Naive thymus-derived CD4-positive, alpha-beta T cell (primary cell): ENCODE measurements at regions not wholly inside any gene's neighbourhood (a gene's known extent, or its start where the extent isn't known, plus 50 kb on each side); places are given as distances from the start of the nearest gene placed in this dataset.

Source experiments
- ATAC-seq: fragments of 150-1000 bp; cut with Tn5 transposase; 2 replicates; pipeline ENCODE4 v1.10.0; 2021; ENCODE audit warnings: mild to moderate bottlenecking, moderate library complexity
- CTCF ChIA-PET: fragments of 350-600 bp; sonication (Branson Sonifier 250); formaldehyde crosslinking; loops from one replicate; lab custom pipeline; 2021; ENCODE audit warnings: antibody characterized with exemption; lab: Charles Lee
- POLR2A ChIA-PET: fragments of 350-600 bp; sonication (Branson Sonifier 250); formaldehyde crosslinking; loops from one replicate; lab custom pipeline; 2021; ENCODE audit warnings: antibody characterized with exemption, inconsistent platforms; lab: Charles Lee
- DNase-seq, 9 donors: peaks; one replicate each; pipeline versions ENCODE4 v3.0.0 to v3.0.0-alpha.2; 2020 to 2022; ENCODE audit warnings: mixed read lengths in 1 of 9
- H3K27ac ChIP-seq: one replicate; pipeline ENCODE4 v1.7.0; 2013; ENCODE audit warnings: mild to moderate bottlenecking, low read depth, low read length, moderate library complexity
- H3K27me3 ChIP-seq, 2 donors: one replicate each; pipeline ENCODE4 v1.7.0; 2013; ENCODE audit warnings: low read length in 2 of 2, mild to moderate bottlenecking in 2 of 2, moderate library complexity in 2 of 2; ENCODE audit not compliant: control insufficient read depth in 2 of 2, insufficient read depth in 2 of 2
- H3K36me3 ChIP-seq, 3 experiments: 1 replicate in 2 of 3; 2 replicates in 1 of 3; pipeline ENCODE4 v1.7.0; 2013; ENCODE audit warnings: low read length in 3 of 3, mild to moderate bottlenecking in 3 of 3, moderate library complexity in 1 of 3; ENCODE audit not compliant: insufficient read depth in 3 of 3, control insufficient read depth in 2 of 3
- H3K4me1 ChIP-seq, 2 donors: one replicate each; pipeline ENCODE4 v1.7.0; 2013; ENCODE audit warnings: low read length in 2 of 2, mild to moderate bottlenecking in 2 of 2, moderate library complexity in 1 of 2; ENCODE audit not compliant: control insufficient read depth in 2 of 2, insufficient read depth in 2 of 2
- H3K4me3 ChIP-seq: 2 replicates; pipeline ENCODE4 v1.7.0; 2013; ENCODE audit warnings: mild to moderate bottlenecking, low read length
- H3K9me3 ChIP-seq, 3 experiments: 1 replicate in 2 of 3; 2 replicates in 1 of 3; pipeline ENCODE4 v1.7.0; 2013; ENCODE audit warnings: low read length in 3 of 3; ENCODE audit not compliant: control insufficient read depth in 2 of 3
- H3K27ac Mint-ChIP-seq, 9 donors: one replicate each; pipeline ENCODE4 v1.8.0; 2020 to 2022; ENCODE audit warnings: mixed read lengths in 9 of 9, mild to moderate bottlenecking in 8 of 9, moderate library complexity in 5 of 9, inconsistent platforms in 2 of 9
- H3K27me3 Mint-ChIP-seq, 5 donors: one replicate each; pipeline ENCODE4 v1.8.0; 2021 to 2022; ENCODE audit warnings: mixed read lengths in 5 of 5, mild to moderate bottlenecking in 1 of 5
- H3K36me3 Mint-ChIP-seq, 5 donors: one replicate each; pipeline ENCODE4 v1.8.0; 2020 to 2022; ENCODE audit warnings: mixed read lengths in 5 of 5, mild to moderate bottlenecking in 3 of 5, inconsistent platforms in 1 of 5
- H3K4me1 Mint-ChIP-seq, 7 donors: one replicate each; pipeline ENCODE4 v1.8.0; 2020 to 2022; ENCODE audit warnings: mixed read lengths in 7 of 7, mild to moderate bottlenecking in 3 of 7, inconsistent platforms in 1 of 7
- H3K4me3 Mint-ChIP-seq, 10 donors: one replicate each; pipeline ENCODE4 v1.8.0; 2020 to 2022; ENCODE audit warnings: mild to moderate bottlenecking in 10 of 10, mixed read lengths in 10 of 10, moderate library complexity in 6 of 10, inconsistent platforms in 2 of 10
- H3K9me3 Mint-ChIP-seq, 11 donors: one replicate each; pipeline ENCODE4 v1.8.0; 2020 to 2022; ENCODE audit warnings: mixed read lengths in 11 of 11, mild to moderate bottlenecking in 4 of 11, inconsistent platforms in 1 of 11, moderate library complexity in 1 of 11
- intact Hi-C, 2 donors: fragments of 100-400 bp; cut with micrococcal nuclease; formaldehyde crosslinking; loops; one replicate each; pipeline ENCODE4 v1.15.1; 2023

DNA sequence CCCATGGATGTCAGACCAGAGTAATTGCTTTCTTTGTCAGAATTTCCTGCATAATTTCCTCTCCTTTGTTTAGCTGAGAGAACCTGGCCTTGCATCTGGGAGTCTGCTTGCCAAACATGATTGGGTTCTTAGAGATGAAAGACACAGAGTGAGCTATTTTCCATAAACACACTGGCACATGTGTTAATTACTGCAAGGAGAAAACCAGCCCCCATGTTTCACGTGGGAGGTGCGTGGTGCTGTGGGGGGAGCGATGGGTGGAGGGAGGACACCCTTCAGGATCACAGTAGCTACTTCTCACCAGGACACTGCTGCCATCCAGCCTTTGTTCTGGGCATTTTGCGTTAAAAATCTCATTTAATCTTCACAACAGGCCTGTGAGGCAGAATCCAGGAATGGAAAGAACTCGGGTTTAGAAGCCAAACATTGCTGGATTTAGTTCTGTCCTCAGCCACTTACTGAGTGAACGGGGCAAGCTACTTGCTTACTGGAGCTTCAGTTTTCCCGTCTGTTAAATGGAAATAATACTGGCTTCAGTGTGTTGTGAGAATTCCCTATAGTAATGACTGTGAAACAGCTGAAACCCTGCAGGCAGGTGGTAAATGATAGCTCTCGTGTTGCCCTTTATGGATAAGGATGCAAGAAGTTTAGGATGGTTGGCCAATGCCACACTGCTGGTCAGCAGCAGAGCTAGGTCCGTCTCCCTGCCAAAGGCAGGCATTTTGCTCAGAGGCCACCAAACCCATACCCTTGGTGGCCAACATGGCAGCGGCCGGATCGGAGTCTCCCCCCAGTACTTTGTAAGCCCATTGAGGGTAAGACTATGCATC, 100.1 kb upstream of the ASAP2 start:
- H3K36me3 Mint-ChIP-seq: no peaks in the 10 kb centered on the region
- Histone ChIP-seq H3K9me3 (no peaks in the 10 kb centered on the region), H3K27ac (no peak overlapping the region), H3K4me3 (no peak overlapping the region), H3K4me1 (no peaks in the 10 kb centered on the region), H3K27me3 (no peaks in the 10 kb centered on the region), H3K36me3 (no peaks in the 10 kb centered on the region)
- no peaks in the 10 kb centered on the region for H3K4me1 Mint-ChIP-seq
- POLR2A ChIA-PET: no interaction called here
- ATAC-seq (no peak), DNase-seq (no peak)
- no peak overlapping the region for H3K4me3 Mint-ChIP-seq
- intact Hi-C loops: no loop called here
- peaks cover 0 to 7% (median 0%) of the 10 kb centered on the region in 5 donors for H3K27me3 Mint-ChIP-seq
- H3K9me3 Mint-ChIP-seq: no peaks in the 10 kb centered on the region
- CTCF ChIA-PET: no interaction called here
- no peak overlapping the region for H3K27ac Mint-ChIP-seq

DNA sequence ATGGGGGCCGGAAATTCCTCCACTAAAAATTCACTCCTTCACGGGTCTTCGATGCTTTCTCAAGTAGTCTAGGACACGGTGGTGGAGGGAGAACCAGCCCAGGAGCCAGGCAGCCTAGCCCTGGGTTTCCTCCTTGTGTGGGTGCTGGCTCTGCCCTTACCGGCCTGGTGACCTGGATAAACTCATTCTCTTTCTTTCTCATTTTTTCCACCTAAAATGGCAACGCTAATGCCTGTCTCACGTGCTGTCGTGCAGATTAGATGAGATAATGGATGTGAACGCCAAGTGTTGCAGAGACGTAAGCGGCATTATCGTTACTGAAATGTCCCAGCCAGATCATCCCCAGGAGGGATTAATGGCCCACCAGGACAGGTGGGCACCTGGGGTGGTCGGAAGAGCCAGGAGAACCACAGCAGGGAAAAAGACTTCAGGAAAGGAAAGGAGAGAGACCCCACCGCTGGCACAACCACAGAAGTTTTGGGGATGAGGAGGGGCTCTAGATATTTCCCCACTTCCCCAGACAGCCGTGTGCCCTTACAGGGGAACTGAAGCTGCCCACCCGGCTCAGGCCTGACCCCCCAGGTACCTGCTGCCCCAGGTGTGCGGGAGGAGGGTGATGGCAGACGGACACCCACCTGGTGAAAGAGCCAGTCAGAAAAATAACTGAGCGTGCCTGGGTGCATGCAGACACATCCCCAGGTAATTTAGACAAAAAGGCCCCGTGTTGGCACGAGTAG, 100.8 kb upstream of the ASAP2 start:
- Mint-ChIP-seq H3K9me3 (no peaks in the 10 kb centered on the region), H3K27ac (no peak overlapping the region), H3K4me3 (no peak overlapping the region), H3K27me3 (peaks cover 0 to 8% (median 0%) of the 10 kb centered on the region in 5 donors), H3K4me1 (no peaks in the 10 kb centered on the region), H3K36me3 (no peaks in the 10 kb centered on the region)
- H3K27me3 ChIP-seq: no peaks in the 10 kb centered on the region
- intact Hi-C loops: no loop called here
- no peaks in the 10 kb centered on the region for H3K9me3 ChIP-seq
- no peak overlapping the region for H3K4me3 ChIP-seq
- H3K4me1 ChIP-seq: no peaks in the 10 kb centered on the region
- DNase-seq (no peak), ATAC-seq (no peak)
- POLR2A ChIA-PET: no interaction called here
- CTCF ChIA-PET: no interaction called here
- H3K27ac ChIP-seq: no peak overlapping the region
- H3K36me3 ChIP-seq: no peaks in the 10 kb centered on the region

DNA sequence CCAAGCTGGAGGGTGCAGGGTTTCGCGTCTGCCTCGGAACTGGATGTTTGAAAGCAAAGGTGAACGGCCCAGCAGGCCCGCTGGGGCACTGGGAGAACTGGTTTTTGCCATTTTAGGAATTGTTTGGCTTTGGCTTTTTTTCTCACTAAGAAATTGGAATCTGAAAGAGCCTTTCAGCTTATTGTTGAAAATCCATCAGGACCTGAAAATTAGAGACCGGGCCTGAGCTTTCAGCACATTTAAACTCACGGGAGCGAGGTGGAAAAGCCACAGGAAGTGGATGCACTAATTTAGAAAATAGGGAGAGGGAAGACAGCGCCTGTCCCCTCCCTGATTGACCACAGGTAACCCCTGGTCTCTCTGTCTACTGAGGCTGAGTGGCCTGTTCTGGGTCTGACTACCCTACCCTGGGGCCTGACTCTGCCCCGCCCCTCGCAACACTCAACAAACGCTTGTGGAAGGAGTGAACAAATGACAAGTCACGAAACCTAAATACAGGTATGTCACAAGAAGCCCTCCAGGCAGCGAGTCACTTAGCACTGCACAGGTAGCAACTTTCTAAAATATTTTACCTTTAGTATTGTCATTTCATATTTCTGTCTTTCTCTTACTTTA, 100.3 kb upstream of the MBOAT2 start:
- H3K9me3 ChIP-seq: no peaks in the 10 kb centered on the region
- ChIA-PET CTCF (no interaction called here), POLR2A (no interaction called here)
- DNase-seq: no peak
- no peaks in the 10 kb centered on the region for H3K27me3 ChIP-seq
- no peak overlapping the region for H3K27ac ChIP-seq
- Mint-ChIP-seq H3K27me3 (peaks cover 0 to 11% (median 0%) of the 10 kb centered on the region in 5 donors), H3K4me3 (no peak overlapping the region), H3K4me1 (peaks cover 0 to 9% (median 8%) of the 10 kb centered on the region in 7 donors), H3K27ac (no peak overlapping the region), H3K36me3 (no peaks in the 10 kb centered on the region), H3K9me3 (no peaks in the 10 kb centered on the region)
- ATAC-seq: no peak
- no peak overlapping the region for H3K4me3 ChIP-seq
- no peaks in the 10 kb centered on the region for H3K4me1 ChIP-seq
- intact Hi-C loops: no loop called here
- no peaks in the 10 kb centered on the region for H3K36me3 ChIP-seq

DNA sequence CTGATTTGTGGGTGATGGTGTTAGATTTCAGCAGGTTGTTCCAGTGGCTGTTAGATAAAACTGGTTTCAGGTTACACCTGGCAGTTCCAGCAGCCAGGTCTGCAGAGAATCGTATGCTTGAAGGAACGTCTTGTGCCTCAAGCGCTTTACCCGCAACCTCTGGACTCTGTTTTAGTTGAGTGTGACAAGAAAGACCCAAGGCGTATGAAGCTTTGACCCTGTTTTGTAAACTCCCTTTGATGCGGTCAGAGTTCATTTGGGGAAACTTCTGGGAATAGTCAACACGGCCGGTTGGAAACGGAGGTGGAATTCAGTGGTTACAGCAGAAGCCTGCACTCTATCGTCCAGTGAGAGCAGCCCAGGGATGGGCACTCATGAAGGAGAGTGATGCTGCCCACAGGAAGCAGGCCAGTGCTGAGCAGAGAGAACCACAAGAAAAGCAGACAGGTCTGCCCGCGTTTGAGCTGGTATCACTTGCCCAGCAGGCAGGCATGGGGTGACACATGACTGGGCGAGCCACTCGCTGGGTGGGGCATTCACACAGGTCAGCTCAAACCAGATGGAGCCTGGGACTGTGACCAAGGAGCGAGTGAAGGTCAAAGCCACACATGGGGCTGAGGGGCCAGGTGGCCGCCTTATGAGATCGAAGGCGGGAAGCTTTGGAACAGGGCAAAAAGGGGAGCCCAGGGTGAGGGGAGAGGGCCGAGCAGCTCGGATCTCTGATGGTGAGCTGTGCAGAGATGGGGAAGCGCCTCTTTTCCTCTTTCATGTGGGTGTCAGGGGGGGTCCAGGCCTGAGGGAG, 99.6 kb upstream of the MBOAT2 start:
- no peak overlapping the region for H3K4me3 Mint-ChIP-seq
- Histone ChIP-seq H3K36me3 (no peaks in the 10 kb centered on the region), H3K27me3 (no peaks in the 10 kb centered on the region), H3K9me3 (no peaks in the 10 kb centered on the region), H3K27ac (no peak overlapping the region), H3K4me1 (no peaks in the 10 kb centered on the region), H3K4me3 (no peak overlapping the region)
- peaks cover 0 to 12% (median 9%) of the 10 kb centered on the region in 7 donors for H3K4me1 Mint-ChIP-seq
- no peak for ATAC-seq
- intact Hi-C loops: no loop called here
- no peak overlapping the region for H3K27ac Mint-ChIP-seq
- no peak for DNase-seq
- no peaks in the 10 kb centered on the region for H3K9me3 Mint-ChIP-seq
- ChIA-PET CTCF (no interaction called here), POLR2A (no interaction called here)
- H3K36me3 Mint-ChIP-seq: no peaks in the 10 kb centered on the region
- H3K27me3 Mint-ChIP-seq: peaks cover 0 to 11% (median 0%) of the 10 kb centered on the region in 5 donors

DNA sequence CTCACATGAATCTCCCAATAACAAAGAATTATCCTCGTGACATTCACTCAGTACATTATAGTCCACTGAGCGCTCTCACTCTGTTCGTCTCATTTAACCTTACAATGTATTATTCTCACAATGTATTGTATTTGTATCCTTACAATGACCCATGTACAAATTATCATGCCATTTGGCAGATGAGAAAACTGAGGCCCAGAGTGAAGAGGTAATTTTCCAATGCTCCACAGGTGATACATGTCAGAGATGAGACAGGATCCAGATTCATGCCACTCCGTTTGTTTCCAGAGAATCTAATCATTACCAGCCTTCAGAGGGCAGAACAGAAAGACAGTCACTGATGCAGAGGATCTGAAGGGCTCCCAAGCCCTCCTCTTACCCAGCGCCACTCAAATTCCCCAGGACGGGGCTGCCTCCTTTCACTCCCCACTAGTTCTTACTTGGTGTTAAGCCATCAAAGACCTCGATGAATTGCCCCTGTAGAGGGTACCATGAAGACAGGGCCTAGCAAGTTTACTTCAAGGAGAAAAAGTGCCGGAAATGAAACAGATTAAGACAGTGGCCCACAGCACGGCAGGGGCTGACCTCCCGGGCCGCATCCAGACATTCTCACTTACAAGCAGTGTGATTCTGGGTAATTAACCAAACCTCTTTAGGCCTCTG, 98.4 kb upstream of the MBOAT2 start:
- Mint-ChIP-seq H3K9me3 (no peaks in the 10 kb centered on the region), H3K36me3 (no peaks in the 10 kb centered on the region), H3K4me3 (no peak overlapping the region), H3K27me3 (peaks cover 4 to 11% (median 6%) of the 10 kb centered on the region in 5 donors), H3K4me1 (peaks cover 0 to 15% (median 9%) of the 10 kb centered on the region in 7 donors), H3K27ac (no peak overlapping the region)
- no peaks in the 10 kb centered on the region for H3K9me3 ChIP-seq
- no peaks in the 10 kb centered on the region for H3K27me3 ChIP-seq
- no peak overlapping the region for H3K27ac ChIP-seq
- ChIA-PET POLR2A (no interaction called here), CTCF (no interaction called here)
- ATAC-seq (no peak), DNase-seq (no peak)
- intact Hi-C loops: no loop called here
- H3K4me3 ChIP-seq: no peak overlapping the region
- no peaks in the 10 kb centered on the region for H3K4me1 ChIP-seq
- H3K36me3 ChIP-seq: no peaks in the 10 kb centered on the region
